ENCODE measurements at regions not wholly inside any gene's neighbourhood (a gene's known extent, or its start where the extent isn't known, plus 50 kb on each side); places are given as distances from the start of the nearest gene placed in this dataset.

GRCh38 chr4:104747635-104748034 is 252.9 kb upstream of the CXXC4 start:
- TF ChIP-seq, protein P1, sequence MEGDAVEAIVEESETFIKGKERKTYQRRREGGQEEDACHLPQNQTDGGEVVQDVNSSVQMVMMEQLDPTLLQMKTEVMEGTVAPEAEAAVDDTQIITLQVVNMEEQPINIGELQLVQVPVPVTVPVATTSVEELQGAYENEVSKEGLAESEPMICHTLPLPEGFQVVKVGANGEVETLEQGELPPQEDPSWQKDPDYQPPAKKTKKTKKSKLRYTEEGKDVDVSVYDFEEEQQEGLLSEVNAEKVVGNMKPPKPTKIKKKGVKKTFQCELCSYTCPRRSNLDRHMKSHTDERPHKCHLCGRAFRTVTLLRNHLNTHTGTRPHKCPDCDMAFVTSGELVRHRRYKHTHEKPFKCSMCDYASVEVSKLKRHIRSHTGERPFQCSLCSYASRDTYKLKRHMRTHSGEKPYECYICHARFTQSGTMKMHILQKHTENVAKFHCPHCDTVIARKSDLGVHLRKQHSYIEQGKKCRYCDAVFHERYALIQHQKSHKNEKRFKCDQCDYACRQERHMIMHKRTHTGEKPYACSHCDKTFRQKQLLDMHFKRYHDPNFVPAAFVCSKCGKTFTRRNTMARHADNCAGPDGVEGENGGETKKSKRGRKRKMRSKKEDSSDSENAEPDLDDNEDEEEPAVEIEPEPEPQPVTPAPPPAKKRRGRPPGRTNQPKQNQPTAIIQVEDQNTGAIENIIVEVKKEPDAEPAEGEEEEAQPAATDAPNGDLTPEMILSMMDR (conservative IDR thresholded peaks at IDR 0.05; ENCODE audit: low read length): no peak
- TF ChIP-seq EZH2phosphoT487 (IDR thresholded peaks at IDR 0.05; ENCODE audit: borderline replicate concordance): no peak

Data from Loucy (cell line).